NCI-H2081 treated with DMSO at 0.1 percent for 48 hours (cell line): ENCODE measurements at regions not wholly inside any gene's neighbourhood (a gene's known extent, or its start where the extent isn't known, plus 50 kb on each side); places are given as distances from the start of the nearest gene placed in this dataset.

Experiments used
- DNase-seq: peaks from one replicate; lab custom pipeline; 2025; lab: John Stamatoyannopoulos, UW

GRCh38 chr15:91473894-91474545, 374.0 kb downstream of the SV2B start:
- DNase-seq, result no peak

DNA sequence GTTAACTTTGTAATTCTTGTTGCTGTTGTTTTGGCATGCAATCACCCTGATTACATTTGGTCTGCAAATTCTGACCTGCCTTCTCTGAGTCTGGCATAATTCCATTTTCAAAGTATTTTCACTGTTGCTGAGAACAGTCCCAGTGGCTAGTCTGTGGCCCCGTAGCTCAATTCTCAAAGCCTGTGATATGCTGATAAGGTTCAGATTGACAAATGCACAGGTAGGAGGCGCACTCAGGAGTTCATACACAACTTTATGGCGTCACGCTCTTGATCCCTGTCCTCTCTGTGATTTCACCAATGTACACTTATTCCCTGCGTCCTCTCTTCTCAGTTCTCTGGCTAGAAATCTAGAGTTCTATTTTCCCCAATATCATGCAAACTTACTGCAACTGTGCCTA, 376.6 kb upstream of the SLCO3A1 start:
- DNase-seq, result no peak

GRCh38 chr15:91478717-91479191, 374.8 kb upstream of the SLCO3A1 start:
- no peak for DNase-seq

DNA sequence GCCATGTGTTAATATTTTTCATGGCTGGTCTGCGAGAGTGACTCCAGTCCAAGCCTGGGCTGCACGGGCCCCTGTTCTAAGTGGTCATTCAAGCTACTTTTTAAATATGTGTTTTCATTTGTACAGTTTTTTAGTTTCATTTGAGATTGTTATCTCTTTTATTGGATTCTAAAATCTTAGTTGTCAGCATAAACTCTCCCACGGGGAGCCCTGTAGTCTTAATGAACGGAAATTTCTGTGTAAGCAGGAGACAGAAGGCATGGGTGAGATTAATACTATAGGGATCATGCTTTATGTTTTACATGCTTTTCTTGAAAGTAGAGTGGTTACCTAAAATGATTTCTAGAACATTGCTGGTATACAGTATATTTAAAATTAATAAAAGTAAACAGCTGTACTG, 373.1 kb upstream of the SLCO3A1 start:
- DNase-seq, result no peak

DNA sequence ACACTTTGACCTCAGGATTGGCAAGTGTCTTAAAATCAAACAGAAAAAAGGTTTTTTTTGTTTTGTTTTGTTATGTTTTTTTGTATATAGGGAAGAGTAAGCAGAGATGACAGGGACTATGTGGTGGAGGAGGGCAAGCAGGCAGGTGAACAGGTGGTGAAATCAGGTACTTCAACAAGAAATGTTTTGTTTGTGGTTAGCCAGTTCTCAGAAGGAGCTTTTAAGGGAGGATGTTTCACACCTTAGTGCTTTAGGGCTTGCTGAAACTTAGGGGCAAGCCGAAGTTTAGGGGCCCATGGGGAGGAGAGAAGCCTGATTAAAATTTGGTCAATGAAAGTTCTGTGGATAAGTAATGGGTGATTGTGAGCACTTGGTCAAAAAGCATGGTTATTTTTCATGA, 370.7 kb upstream of the SLCO3A1 start:
- DNase-seq, result no peak

GRCh38 chr15:91484141-91484540, 369.4 kb upstream of the SLCO3A1 start:
- DNase-seq, result no peak

DNA sequence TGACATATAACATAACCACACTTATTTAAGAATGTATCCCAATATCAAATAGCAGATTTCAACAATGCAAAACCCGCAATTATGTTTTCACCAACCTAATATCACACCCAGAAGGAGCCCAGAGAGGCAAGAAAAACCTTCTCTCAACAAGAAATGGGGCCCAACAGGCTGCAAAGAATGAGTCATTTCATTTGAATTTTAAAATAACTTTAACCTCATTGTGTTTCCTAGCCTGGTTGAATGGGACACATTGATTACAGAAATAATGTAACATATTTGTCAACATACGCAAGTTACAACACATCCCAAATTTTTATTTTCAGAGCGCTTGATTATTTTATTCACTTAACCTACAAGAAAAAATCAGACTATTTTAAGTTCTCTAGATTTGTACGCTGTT, 365.1 kb upstream of the SLCO3A1 start:
- DNase-seq, result no peak

DNA sequence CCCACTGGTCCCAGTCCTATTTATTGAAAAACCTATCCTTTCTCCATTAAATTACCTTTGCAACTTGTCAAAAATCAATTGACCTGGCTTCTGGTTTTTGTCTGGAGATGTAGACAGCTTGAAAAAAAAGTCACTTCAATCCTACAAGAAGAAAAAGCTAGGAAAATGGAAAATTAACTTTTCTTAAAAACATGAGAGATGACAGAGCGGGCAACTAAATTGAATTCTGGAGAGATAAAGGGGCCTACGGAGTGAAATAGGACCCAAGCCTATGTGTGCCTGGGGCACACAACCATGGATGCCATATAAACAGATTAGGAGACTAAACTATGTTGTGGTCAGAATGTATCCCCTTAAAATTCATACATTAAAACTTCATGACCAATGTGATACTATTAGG, 363.3 kb upstream of the SLCO3A1 start:
- DNase-seq, result no peak

DNA sequence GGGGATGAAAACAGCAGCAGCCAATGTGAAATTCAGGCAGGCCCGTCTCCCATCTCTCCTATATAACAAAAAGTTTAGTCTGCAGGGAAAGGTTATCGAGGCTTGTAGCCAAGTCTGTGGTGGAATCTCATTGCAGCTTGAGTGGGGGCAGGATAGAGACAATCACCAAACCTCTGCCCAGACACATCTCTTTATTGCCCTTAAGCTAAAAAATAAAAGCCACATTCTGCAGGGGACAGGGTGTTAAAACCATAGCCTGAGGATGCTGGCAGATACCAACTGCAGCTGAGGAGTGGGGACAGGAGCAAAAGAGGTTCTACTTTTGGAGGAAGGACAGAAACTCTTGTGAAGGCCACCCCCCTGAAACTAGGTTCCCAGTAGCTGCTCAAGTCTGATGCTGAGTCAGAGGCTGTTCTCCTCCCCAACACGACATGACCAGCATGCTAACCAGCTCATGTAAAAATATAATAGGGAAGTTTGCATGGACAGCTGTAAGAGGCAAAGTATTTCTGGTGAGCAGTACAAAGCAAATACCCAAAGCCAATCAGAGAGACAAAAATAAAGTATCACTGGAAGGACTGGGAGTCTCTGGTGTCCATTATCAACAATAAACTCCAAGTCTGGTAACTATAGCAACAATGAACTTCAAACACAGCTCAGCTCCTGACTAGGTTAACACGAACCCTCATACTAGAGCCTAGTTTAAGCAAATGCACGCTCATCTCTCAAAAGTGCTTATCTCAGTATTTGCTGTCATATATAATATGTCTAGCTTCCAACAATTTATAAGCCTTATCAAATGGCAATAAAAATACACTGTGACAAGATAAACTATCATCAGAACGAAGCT, 362.2 kb upstream of the SLCO3A1 start:
- DNase-seq, result no peak

DNA sequence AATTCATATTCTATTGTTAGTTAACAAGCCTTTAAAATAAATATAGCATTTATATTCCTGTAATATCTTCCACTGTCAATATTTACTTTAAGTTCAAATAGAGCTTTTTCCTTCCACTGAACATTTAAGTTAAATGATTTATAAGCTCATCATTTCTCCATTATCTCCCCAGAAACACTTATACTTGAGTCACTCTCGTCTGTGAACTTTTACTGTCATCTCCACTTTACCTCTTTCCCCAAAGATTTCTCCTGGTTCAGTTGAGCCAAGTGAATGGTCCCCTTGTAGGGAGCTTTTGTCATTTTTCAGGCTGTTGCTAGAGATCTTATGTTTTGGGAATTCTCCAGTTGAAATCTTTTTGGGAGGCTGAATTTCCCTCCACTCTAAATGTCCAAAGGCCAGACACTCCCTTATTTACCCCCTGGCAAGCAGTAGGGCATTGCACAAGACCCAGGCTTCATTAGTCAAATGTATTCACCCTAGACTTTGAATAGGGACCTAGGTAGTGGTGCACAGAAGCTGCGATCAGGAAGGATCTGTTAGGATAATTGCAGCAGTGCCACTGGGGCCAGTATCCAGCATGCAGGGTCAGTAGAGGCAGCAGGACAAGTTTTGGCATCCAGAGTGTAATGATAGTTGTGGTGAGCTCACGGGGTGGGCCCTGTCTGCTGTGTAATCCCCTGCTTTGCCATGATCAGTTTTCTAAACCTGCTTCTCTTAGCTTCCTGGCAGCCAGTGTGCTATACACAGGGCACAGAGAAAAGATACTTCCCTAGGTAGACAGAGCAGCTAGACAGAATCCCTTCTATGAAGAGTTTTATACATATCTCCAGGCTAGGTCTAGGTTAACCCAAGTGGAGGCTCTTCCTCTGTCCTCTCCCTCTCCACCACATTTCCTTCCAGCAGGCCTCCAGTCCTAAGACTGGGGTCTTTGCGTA, 356.5 kb upstream of the SLCO3A1 start:
- no peak for DNase-seq

GRCh38 chr15:91498046-91498748, 355.3 kb upstream of the SLCO3A1 start:
- no peak for DNase-seq

GRCh38 chr15:91498749-91499062, 354.8 kb upstream of the SLCO3A1 start:
- DNase-seq, result no peak

- no peak for DNase-seq
Observed at GRCh38 chr15:91499774-91500383, 353.6 kb upstream of the SLCO3A1 start.

DNA sequence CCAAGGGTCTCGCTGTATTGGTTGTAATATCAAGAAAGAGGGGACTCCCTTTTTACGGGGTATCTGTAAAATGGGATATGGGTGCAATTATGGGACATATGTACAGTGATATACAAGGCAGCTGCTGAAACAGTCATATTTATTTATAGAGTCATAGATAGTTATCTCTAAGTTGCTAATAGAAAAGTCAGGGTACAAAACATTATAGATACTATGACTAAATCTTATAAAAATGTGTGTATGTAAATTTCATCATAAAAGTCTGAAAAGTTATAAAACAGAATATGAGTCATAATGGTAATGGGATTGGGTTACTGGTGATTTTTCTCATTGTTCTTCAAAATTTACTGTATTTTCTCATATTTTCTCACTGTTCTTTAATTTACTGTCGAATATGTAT, 344.9 kb upstream of the SLCO3A1 start:
- no peak for DNase-seq

DNA sequence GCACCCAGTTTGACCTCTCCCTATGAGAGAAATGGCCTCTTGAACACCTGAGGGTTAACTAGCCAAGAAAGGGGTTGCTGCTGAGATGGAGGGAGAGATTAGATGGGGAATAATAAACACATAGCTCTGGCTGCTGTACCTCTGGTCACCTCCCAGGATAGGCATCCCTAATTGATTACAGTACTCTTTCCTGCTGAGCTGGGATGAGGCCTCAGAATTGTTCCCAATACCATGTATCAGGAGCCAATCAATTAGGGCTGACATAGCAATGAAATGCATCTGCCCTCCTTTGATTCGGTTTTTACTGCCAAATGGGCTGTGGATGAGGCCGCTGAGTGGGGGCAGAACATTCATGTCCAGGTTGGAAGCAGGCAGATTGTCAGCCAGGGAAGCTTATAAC, 339.4 kb upstream of the SLCO3A1 start:
- no peak for DNase-seq

DNA sequence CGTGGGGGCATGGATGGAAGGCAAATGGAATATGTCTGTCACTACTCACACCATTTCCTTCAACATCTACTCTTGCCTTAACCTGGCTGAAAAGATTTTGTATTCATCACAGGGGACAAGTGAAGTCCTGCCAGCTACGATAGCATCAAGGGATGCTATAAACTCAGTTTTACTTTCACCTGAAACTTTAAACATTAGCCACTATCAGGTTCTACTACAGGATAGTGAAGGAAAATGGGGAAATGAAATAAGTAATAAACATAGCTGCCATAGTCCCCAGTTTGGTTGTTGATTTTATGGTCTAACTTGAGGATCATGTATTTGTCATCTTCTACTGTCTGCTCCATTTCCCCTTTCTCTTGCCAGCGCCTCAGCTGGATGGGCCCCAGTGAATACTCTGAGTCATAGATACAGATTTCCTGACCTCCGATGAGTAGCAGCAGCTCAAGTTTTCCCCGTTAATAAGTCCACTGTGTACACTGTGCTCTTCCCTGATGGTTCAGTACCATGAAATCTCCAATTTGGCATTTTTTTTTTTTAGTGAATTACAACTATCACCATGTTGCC, 338.2 kb upstream of the SLCO3A1 start:
- no peak for DNase-seq

- DNase-seq, result no peak
Observed at GRCh38 chr15:91516866-91517265, 336.6 kb upstream of the SLCO3A1 start.

DNA sequence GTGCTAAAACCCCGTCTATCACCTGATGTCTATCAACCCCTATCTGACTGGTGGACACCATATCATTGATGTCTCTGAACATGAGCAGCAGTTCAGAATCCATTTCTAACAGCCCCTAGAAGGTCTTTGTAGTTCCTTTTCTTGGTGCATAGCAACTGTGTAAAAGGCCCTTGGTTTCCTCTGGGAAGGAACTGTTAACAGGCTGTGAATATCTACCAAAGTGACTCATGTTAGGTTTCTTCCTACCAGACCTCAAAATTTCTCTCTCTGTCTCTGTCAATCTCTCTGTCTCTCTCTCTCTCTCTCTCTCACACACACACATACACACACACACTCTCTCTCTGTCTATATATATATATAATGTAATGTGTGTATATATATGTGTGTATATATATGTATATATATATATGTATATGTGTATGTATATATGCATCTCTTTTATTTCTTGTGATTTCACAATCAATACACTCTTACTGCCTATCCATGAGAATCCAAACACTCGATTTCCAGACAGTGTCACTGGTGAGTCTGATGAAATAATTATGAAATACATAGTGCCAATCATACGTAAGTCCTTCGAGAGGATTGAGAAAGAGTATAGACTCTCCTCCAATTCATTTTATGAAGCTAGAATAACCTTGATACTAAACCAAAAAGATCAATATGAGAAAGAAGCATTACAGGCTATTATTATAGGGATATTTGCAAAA, 335.9 kb upstream of the SLCO3A1 start:
- DNase-seq, result no peak

DNA sequence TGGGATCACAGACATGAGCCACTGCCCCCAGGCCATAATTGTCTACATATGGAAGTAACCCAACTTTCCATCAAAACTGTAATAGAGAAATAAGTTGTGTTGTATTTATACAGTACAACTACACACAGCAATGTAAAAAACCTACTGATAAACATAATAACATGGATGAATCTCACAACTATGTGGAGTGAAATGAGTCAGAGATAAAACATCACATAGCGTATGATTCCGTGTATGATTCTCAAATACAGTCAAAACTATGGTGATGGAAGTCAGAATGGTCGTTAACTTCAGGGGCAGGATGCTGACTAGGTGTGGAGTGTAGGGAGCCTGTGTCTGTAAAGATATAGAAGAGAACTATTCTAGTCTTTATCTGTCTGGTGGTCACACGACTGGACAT, 332.7 kb upstream of the SLCO3A1 start:
- no peak for DNase-seq

GRCh38 chr15:91521548-91521947, 332.0 kb upstream of the SLCO3A1 start:
- no peak for DNase-seq

DNA sequence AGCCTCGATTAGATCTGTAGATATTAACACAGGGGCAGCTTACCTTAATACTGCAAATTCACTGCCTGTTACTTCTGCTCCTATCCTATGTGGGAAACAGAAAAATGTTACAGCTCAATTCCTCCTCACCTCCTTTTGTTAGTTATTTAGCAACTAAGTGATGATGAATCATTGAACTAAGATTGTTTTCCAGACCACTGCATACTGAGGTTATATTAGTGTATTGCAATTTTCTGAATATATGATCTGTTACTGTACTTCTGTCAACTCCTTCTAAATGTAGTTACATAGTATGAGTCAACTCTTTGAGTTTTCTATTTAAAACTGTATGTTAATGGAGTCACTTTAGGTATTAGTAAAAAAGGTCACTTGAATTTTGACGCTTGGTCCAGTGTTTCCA, 331.5 kb upstream of the SLCO3A1 start:
- no peak for DNase-seq
